ENCODE measurements at regions not wholly inside any gene's neighbourhood (a gene's known extent, or its start where the extent isn't known, plus 50 kb on each side); places are given as distances from the start of the nearest gene placed in this dataset.

GRCh38 chr16:5438591-5438990 lies 341.0 kb upstream of the EEF2KMT start:
- TF ChIP-seq CTCF (conservative IDR thresholded peaks at IDR 0.05; ENCODE audit: low read depth, low read length): no peak
- no peak for TF ChIP-seq BHLHE40 (IDR thresholded peaks at IDR 0.05; ENCODE audit: low read depth, low read length)
- no peak for TF ChIP-seq FOS (IDR thresholded peaks at IDR 0.05; ENCODE audit: low read depth, low read length)
- no peak for TF ChIP-seq MAZ (IDR thresholded peaks at IDR 0.05; ENCODE audit: borderline replicate concordance, low read depth, low read length)
